ENCODE measurements at regions not wholly inside any gene's neighbourhood (a gene's known extent, or its start where the extent isn't known, plus 50 kb on each side); places are given as distances from the start of the nearest gene placed in this dataset.

- TF ChIP-seq CTCF (IDR thresholded peaks at IDR 0.05) = no peak
- no peak for TF ChIP-seq EZH2phosphoT487 (IDR thresholded peaks at IDR 0.05)
- TF ChIP-seq EZH2 (IDR thresholded peaks at IDR 0.05) = no peak
Measured at GRCh38 chr18:22091341-22091740, 78.0 kb upstream of the GATA6 start.

Measured in neural progenitor cell (in vitro differentiated cells).